ENCODE measurements at regions not wholly inside any gene's neighbourhood (a gene's known extent, or its start where the extent isn't known, plus 50 kb on each side); places are given as distances from the start of the nearest gene placed in this dataset.

DNA sequence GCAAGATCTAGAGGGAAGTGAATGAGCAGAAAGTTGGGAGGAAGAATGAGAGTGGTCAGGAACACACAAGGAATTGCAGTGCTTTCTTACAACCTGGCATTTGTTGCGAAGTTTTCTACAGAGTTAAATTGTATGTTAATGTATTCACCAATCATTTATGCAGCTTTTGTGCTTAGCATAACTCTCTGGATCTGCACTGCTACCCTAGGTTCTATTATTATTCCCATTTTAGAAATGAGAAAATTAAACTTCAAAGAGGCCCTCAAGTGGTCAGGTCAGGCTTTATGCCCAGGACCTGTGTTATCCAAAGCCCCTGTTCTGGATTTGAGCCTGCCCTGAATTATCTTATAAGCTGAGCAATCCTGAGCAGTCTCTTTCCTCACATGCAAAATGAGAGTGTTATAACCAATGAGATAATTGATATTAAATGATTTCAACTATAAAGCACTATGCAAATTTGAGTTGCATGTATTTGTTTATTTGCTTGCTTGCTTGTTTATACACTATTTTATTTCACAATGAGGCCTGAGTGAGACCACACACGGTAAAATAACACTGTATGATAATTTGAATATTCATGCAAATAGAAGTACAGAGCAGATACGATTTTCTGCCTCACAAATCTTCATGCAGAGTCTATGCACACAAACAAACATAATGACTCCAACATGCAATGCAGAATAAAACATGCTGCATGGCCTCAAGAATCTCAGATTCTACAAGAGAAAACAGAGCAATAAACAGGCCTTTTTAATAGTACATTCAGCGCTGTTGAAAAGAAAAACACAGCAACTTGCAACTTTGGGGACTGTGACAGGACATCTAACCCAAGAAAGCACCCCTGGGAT is 323.0 kb downstream of the PLPP3 start:
- no peak for DNase-seq (ENCODE audit: extremely low read depth, insufficient read length)

GRCh38 chr1:56255516-56256152 is 323.7 kb downstream of the PLPP3 start:
- TF ChIP-seq CTCF (IDR thresholded peaks at IDR 0.05; ENCODE audit: insufficient read depth, low read length, poor library complexity, severe bottlenecking) = no peak
- Histone ChIP-seq H3K36me3 (ENCODE audit: control insufficient read depth, insufficient read depth, low read length) (no peaks in the 10 kb centered on the region), H3K27me3 (replicated peaks; ENCODE audit: control insufficient read depth, insufficient read depth, low read length) (no peaks in the 10 kb centered on the region), H3K4me3 (replicated peaks; ENCODE audit: low read depth, low read length) (no peak overlapping the region)
- no peak for DNase-seq (ENCODE audit: extremely low read depth, insufficient read length)

More for the DNA sequence above, 323.0 kb downstream of the PLPP3 start:
- Histone ChIP-seq H3K36me3 (ENCODE audit: control insufficient read depth, insufficient read depth, low read length) (no peaks in the 10 kb centered on the region), H3K27me3 (replicated peaks; ENCODE audit: control insufficient read depth, insufficient read depth, low read length) (no peaks in the 10 kb centered on the region), H3K4me3 (replicated peaks; ENCODE audit: low read depth, low read length) (no peak overlapping the region)
- TF ChIP-seq CTCF (IDR thresholded peaks at IDR 0.05; ENCODE audit: insufficient read depth, low read length, poor library complexity, severe bottlenecking) = no peak

DNA sequence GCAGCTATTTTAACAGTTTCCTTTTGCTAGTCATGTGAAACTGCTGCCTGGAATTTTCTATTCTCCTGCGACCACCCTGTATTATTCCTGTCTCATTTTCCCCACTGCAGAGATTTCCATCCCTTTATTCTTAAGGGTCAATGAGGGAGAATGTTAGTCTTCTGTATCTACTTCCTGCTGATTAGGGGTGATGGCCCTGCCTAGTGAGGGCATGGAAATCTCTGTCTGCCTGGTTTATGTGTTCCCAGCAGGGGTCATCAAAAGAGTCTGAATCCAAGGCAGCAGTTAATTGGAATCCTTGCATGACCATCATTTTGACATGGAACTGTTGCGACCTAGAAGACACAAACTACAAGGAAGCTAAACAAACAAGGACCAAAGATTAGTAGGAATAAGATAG is 325.2 kb downstream of the PLPP3 start:
- Histone ChIP-seq H3K4me3 (replicated peaks; ENCODE audit: low read depth, low read length) (no peak overlapping the region), H3K27me3 (replicated peaks; ENCODE audit: control insufficient read depth, insufficient read depth, low read length) (no peaks in the 10 kb centered on the region), H3K36me3 (ENCODE audit: control insufficient read depth, insufficient read depth, low read length) (no peaks in the 10 kb centered on the region)
- no peak for DNase-seq (ENCODE audit: extremely low read depth, insufficient read length)
- no peak for TF ChIP-seq CTCF (IDR thresholded peaks at IDR 0.05; ENCODE audit: insufficient read depth, low read length, poor library complexity, severe bottlenecking)

DNA sequence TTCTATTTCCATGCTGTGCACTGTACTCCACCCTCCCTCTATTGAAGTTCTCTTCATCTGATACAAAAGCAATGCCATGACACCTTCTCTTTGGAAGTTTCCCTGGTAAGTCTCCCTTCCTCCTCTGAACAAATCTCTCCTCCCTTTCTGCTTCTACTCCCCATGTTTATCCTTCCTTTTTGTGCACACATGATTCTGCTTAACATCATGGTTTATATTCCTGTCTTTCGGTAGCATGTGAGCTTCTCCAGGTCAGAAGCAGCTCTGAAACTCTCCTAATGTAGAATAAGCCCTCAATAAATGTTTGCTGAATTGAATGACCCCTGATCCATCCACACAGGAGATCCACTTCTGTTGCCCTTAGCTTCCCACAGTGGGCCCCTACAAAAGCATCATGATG is 328.6 kb downstream of the PLPP3 start:
- no peak for TF ChIP-seq CTCF (IDR thresholded peaks at IDR 0.05; ENCODE audit: insufficient read depth, low read length, poor library complexity, severe bottlenecking)
- Histone ChIP-seq H3K4me3 (replicated peaks; ENCODE audit: low read depth, low read length) (no peak overlapping the region), H3K36me3 (ENCODE audit: control insufficient read depth, insufficient read depth, low read length) (no peaks in the 10 kb centered on the region), H3K27me3 (replicated peaks; ENCODE audit: control insufficient read depth, insufficient read depth, low read length) (no peaks in the 10 kb centered on the region)
- DNase-seq (ENCODE audit: extremely low read depth, insufficient read length) = no peak

DNA sequence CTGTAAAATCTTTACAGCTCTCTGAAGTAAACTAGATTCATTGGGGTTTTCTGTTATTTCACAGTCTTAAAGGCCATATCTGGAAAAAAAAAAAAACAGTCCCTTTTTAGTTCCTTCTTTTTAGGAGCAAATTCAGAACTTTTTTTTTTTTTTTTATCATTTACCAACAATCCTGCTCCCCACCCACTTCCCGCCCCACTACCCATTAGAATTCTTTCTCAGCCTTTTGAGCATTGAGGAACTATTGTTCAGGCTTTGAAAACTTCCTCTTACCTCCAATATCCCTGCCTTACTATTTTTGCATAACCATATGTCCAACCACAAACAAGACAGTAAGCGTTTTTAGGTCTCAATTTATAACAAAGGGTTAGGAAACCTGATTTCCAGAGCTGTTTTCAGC is 330.1 kb downstream of the PLPP3 start:
- no peak for TF ChIP-seq CTCF (IDR thresholded peaks at IDR 0.05; ENCODE audit: insufficient read depth, low read length, poor library complexity, severe bottlenecking)
- no peaks in the 10 kb centered on the region for H3K27me3 ChIP-seq (replicated peaks; ENCODE audit: control insufficient read depth, insufficient read depth, low read length)
- no peaks in the 10 kb centered on the region for H3K36me3 ChIP-seq (ENCODE audit: control insufficient read depth, insufficient read depth, low read length)

More for the DNA sequence above, 330.1 kb downstream of the PLPP3 start:
- DNase-seq (ENCODE audit: extremely low read depth, insufficient read length) = no peak
- no peak overlapping the region for H3K4me3 ChIP-seq (replicated peaks; ENCODE audit: low read depth, low read length)

Measured in GM06990 (cell line).